GM19438 (cell line): ENCODE measurements at regions not wholly inside any gene's neighbourhood (a gene's known extent, or its start where the extent isn't known, plus 50 kb on each side); places are given as distances from the start of the nearest gene placed in this dataset.

ENCODE experiments used
- ATAC-seq: cut with Tn5 transposase; IDR thresholded peaks from one replicate; pipeline ENCODE4 v1.9.1; 2021; ENCODE audit warnings: low read depth; ENCODE audit not compliant: unreplicated experiment

GRCh38 chr3:117230924-117231323 lies 521.3 kb downstream of the TUSC7 start:
- no peak for ATAC-seq

GRCh38 chr3:117234331-117234730 lies 524.8 kb downstream of the TUSC7 start:
- ATAC-seq, result no peak

- ATAC-seq, result no peak
Observed at GRCh38 chr3:117235304-117235703, 525.7 kb downstream of the TUSC7 start.

DNA sequence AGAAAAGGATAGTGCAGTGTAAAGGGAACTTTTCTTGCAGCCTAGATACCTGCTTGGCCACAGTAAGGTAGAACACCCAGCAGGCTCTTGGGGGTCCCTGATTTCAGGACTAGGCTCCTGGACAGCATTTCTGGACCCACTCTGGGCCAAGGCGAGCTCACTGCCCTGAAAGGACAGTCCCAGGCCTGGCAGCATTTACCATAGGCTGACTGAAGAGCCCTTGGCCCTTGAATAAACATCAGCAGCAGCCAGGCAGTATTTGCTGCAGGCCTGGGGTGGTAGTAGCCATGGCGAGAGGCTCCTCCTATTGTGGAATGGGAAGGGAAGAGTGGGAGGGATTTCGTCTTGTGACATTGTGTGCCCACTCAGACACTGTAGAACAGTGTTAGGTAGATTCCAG lies 529.2 kb downstream of the TUSC7 start:
- no peak for ATAC-seq

- ATAC-seq, result no peak
Observed at GRCh38 chr3:117243657-117244056, 534.1 kb downstream of the TUSC7 start.

DNA sequence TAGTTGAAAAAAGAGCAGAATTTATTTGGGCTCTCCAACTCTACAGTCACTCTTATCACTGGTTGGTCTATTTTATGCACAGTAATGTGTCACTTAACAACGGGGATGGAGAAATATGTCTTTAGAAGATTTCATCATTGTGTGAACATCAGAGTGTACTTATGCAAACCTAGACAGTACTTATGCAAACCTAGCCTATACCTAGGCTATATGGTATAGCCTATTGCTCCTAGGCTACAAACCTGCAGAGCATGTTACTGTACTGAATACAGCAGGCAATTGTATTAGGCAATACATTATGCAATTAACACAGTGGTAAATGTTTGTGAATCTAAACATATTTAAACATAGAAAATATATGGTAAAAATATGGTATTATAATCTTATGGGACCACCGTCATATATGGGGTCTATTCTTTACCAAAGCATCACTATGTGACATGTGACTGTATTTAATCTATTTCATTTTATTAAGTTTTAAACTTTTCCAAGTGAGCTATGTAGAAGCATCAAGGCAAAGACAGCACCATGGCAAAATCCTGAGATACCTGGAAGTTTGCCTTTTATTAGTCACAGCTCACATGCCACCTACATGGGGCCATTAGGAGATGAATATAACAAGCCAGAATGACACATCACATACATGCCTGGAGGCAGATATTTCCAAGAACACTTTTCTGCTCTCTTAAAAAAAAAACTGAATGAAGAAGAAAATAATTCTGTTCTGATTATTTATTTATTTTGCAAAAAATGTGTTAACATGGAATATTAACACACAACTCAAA lies 537.4 kb downstream of the TUSC7 start:
- no peak for ATAC-seq

GRCh38 chr3:117248153-117248552 lies 538.6 kb downstream of the TUSC7 start:
- no peak for ATAC-seq

DNA sequence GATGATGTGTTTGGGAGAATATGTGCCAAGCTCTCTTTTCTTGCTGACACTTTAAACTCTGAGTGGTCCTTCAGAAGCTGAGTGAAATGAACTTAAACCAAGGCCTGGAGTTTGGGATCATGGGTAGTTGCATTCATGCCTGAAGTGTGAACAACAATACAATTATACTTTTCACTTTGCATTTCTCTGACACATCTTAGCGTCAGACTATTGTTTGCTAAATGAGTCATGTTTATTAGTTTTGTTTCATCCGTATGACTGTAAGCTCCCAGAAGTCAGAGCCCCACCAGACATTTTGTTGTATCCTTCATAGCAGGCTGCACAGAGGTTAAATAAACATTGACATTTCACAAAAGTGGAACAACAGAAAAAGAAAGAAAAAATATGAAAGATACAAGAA lies 542.6 kb downstream of the TUSC7 start:
- no peak for ATAC-seq

- ATAC-seq, result no peak
Observed at GRCh38 chr3:117252651-117253050, 543.1 kb downstream of the TUSC7 start.

GRCh38 chr3:117253636-117254035 lies 544.1 kb downstream of the TUSC7 start:
- ATAC-seq, result no peak

DNA sequence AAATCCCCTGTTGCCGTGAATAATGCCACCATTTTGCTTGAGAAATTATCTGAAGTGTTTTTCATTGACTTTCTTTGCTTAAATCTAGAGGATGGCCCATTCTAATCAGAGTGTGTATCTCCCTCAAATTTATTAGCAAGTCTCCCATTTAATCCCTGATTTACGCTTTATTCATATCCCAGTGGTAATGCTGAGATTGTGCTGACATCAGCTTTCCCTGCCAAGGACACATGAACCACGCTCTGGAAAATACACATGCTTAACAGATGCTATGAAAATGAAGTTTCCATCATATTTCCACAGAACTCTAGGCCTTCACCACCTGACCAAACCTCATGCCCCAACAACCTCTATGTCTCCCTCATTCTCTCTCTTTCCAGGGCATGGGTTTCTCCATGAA lies 545.4 kb downstream of the TUSC7 start:
- ATAC-seq, result no peak

DNA sequence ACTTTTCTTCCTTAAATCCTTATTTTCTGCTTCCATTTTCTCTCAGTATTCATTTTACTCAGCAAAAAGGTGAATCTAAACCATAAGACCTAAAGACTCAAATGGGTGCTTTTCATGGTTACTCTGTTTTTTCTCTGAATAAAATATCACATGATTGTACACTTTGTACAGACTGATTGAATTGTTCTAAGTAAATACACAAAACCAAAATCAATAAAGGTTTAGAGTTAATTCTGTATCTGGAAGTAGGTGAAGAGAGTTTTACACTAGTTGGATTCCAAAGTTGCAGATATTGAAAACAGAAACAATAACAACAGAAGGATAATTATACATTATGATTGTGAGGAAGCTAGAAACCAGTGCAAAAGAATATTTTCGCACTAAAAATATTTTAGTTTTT lies 546.2 kb downstream of the TUSC7 start:
- no peak for ATAC-seq

DNA sequence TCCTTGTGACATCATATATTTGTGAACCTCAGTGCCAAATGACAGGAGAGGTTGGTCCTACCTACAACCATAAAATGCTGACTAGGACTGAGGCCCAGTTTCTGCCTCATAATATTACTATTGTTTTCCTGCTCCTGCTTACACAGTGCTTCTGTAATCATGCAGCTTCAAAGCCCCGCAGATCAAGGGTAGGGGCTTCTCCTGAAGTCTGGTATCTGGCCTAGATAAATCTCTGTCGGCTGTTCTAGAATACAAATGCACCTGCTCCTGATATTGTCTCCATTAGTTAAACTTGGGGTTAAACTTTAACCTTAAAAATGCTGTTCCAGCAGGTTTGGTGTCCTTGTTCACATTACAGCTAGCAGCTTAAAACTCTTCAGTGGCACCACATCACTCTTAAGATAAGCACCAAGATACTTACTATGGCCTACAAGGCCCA lies 552.4 kb downstream of the TUSC7 start:
- ATAC-seq, result no peak

- no peak for ATAC-seq
Observed at GRCh38 chr3:117263270-117263669, 553.7 kb downstream of the TUSC7 start.

DNA sequence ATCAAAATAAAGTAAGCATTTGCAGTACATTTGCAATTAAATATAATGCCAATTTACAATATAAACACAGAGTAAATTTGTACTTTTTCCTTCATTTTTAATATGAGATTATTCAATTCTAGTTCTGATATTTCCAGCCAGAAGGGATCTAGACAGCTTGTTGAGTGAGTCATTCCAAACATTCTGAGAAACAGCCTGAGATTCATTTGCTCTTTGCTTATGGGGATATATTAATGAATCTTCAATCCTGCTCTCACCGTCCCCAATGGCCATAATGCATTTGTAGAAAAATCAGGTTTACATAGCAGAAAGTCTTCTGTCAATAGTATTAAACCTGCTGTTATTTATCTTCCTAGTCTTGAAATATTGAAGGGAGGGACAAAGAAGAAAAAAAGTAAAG lies 554.2 kb downstream of the TUSC7 start:
- no peak for ATAC-seq

DNA sequence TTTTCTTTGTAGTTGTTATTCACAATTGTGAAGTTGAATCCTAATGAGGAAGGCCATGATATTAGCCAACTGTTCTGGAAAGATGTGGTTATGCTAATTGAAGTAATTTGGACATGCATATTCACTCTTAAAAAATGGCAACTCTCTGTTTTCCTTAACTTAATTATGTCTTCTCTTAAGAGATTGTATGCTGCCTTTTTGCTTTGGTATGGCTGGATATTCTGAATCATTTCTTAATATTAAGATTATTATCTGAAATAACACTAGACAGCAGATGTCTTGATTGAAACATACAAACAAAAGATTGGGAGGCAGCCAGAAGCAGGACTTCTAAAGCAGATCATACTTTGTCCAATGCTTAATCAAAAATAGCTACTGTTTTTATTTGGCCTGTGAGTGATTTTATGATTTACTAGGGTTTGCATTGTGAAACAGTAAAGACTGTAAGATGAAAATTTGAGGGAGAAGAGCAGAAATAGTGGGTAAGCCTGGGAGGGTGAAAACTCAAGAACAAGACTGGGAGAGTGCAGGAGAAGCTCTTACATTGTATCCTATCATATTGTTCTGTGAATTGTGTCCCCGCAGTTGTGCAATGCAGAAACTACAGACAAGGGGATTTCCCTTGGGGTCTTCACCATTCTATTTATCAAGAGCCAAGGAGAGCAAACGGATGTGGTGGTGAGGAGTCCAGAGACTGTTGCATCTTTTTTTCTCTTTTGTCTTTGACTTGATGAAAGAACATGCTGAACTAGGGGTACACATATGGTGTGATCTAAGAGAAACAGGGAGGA lies 554.8 kb downstream of the TUSC7 start:
- ATAC-seq, result no peak

DNA sequence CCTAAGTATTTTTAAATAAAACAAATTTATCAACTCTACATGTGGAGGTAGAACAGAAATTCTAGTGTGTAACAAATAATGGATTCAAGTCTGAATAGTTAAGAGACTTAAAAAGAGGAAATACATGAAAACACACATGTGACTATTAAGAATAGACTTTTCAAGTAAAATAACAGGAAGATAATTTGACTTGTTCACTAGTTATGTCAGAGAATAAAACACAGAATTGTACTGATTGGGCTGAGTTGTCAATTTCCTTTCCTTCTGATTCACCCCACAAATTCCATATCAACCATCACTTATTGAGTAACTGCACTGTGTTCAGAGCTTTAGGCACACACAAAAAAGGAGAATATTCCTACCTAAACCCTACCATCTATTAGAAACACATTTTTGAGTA lies 557.2 kb downstream of the TUSC7 start:
- no peak for ATAC-seq

- ATAC-seq, result no peak
Observed at GRCh38 chr3:117268318-117268717, 558.7 kb downstream of the TUSC7 start.

DNA sequence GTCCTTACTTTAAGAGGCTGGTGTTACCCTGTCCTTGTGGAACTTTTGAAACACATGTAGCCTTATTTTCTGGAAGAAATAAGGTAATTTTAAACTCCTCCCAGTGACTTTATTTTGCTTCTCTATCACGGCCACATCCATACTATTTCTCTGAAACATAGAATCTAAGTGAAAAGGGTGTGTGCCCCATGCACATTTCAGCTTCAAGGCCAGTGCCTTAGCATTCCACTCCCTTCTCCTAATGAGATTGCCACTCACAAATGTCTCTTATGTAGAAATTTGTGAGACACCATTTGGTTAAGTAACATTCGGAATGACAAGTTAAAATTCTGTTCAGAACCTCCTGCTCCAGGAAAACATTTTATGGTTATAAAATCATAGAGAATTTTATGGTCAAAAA lies 562.7 kb downstream of the TUSC7 start:
- ATAC-seq, result no peak

DNA sequence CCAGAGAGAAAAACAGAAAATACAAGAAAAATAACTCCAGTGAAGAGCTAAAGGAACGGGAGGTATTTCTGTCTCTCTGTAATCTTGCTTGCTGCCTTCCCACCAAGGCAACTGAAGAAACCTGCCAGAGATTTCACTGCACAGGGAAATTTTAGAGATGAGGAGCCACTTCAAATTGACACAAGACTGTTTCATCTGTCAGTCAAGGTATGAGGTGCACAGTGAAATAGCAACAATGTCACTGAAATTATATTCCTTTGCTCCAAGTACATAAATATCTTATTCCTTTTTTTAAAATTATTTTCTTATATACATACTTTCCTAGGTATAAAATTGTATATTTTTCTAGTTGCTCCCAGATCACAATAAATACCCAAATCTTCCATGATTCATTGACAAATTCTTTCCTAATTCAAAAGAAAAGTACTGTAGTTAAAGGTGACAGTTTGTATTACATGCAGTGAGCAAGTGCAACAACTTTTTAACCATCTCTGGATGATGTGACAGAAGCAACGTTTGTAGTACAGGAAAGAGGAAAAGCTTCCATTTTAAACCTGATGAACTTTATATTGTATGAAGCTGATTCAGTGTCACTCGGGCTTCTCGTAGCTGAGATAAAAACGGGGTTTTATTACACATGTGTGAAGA lies 563.4 kb downstream of the TUSC7 start:
- no peak for ATAC-seq

- ATAC-seq, result no peak
Observed at GRCh38 chr3:117277816-117278215, 568.2 kb downstream of the TUSC7 start.
